OCI-M1 (cell line): ENCODE measurements at regions not wholly inside any gene's neighbourhood (a gene's known extent, or its start where the extent isn't known, plus 50 kb on each side); places are given as distances from the start of the nearest gene placed in this dataset.
"Not testable (repeated sequence)": the region's sequence is repeated elsewhere in the genome, so short reads cannot be mapped to it uniquely, and the experiment has no call there.

Experiments
- DNase-seq: peaks from one replicate; lab custom pipeline; 2025; lab: John Stamatoyannopoulos, UW

- DNase-seq: no peak
These were observed 542.8 kb downstream of the GRXCR1 start for GRCh38 chr4:43435291-43435690.

- no peak for DNase-seq
These were observed 560.4 kb downstream of the GRXCR1 start for GRCh38 chr4:43452948-43453347.

GRCh38 chr4:43456383-43456782, 563.9 kb downstream of the GRXCR1 start:
- DNase-seq: no peak

- no peak for DNase-seq
These were observed 565.4 kb downstream of the GRXCR1 start for GRCh38 chr4:43457866-43458265.

- no peak for DNase-seq
These were observed 565.8 kb downstream of the GRXCR1 start for GRCh38 chr4:43458293-43458692.

- peak; percentile 31 for DNase-seq
These were observed 579.4 kb downstream of the GRXCR1 start for GRCh38 chr4:43471950-43472349.

- DNase-seq: peak; percentile 47
These were observed 589.0 kb downstream of the GRXCR1 start for GRCh38 chr4:43481526-43481925.

GRCh38 chr4:43485196-43485595, 592.7 kb downstream of the GRXCR1 start:
- no peak for DNase-seq

- peak; percentile 74 for DNase-seq
These were observed 603.7 kb downstream of the GRXCR1 start for GRCh38 chr4:43496188-43496587.

GRCh38 chr4:43496602-43497001, 604.1 kb downstream of the GRXCR1 start:
- no peak for DNase-seq

GRCh38 chr4:43505823-43506222, 613.3 kb downstream of the GRXCR1 start:
- DNase-seq: not testable (repeated sequence)

- no peak for DNase-seq
These were observed 619.7 kb downstream of the GRXCR1 start for GRCh38 chr4:43512253-43512652.

GRCh38 chr4:43525646-43526045, 633.1 kb downstream of the GRXCR1 start:
- DNase-seq: no peak

- DNase-seq: no peak
These were observed 655.0 kb downstream of the GRXCR1 start for GRCh38 chr4:43547561-43547960.

GRCh38 chr4:43550981-43551627, 658.6 kb downstream of the GRXCR1 start:
- no peak for DNase-seq

- DNase-seq: no peak
These were observed 663.7 kb downstream of the GRXCR1 start for GRCh38 chr4:43556262-43556661.

- peak; percentile 21 for DNase-seq
These were observed 667.5 kb downstream of the GRXCR1 start for GRCh38 chr4:43560047-43560446.

GRCh38 chr4:43564107-43564506, 671.6 kb downstream of the GRXCR1 start:
- DNase-seq: peak; percentile 38

GRCh38 chr4:43564591-43564990, 672.1 kb downstream of the GRXCR1 start:
- DNase-seq: peak; percentile 53

GRCh38 chr4:43567644-43568043, 675.1 kb downstream of the GRXCR1 start:
- peak; percentile 59 for DNase-seq

- DNase-seq: no peak
These were observed 694.3 kb downstream of the GRXCR1 start for GRCh38 chr4:43586813-43587212.

GRCh38 chr4:43587758-43588157, 695.2 kb downstream of the GRXCR1 start:
- no peak for DNase-seq

- DNase-seq: no peak
These were observed 714.9 kb downstream of the GRXCR1 start for GRCh38 chr4:43607400-43607799.

GRCh38 chr4:43607827-43608461, 715.4 kb downstream of the GRXCR1 start:
- DNase-seq: no peak
